Esophagus mucosa (tissue), 1 donor: ENCODE measurements at regions not wholly inside any gene's neighbourhood (a gene's known extent, or its start where the extent isn't known, plus 50 kb on each side); places are given as distances from the start of the nearest gene placed in this dataset.
"Not testable (repeated sequence)": the region's sequence is repeated elsewhere in the genome, so short reads cannot be mapped to it uniquely, and the experiment has no call there.

Source experiments
- ATAC-seq: fragments of 200-7000 bp; cut with Tn5 transposase; one replicate; pipeline ENCODE4 v1.9.1; 2020
- donor health status: DM: yes; HTN: yes; CAD: no.

DNA sequence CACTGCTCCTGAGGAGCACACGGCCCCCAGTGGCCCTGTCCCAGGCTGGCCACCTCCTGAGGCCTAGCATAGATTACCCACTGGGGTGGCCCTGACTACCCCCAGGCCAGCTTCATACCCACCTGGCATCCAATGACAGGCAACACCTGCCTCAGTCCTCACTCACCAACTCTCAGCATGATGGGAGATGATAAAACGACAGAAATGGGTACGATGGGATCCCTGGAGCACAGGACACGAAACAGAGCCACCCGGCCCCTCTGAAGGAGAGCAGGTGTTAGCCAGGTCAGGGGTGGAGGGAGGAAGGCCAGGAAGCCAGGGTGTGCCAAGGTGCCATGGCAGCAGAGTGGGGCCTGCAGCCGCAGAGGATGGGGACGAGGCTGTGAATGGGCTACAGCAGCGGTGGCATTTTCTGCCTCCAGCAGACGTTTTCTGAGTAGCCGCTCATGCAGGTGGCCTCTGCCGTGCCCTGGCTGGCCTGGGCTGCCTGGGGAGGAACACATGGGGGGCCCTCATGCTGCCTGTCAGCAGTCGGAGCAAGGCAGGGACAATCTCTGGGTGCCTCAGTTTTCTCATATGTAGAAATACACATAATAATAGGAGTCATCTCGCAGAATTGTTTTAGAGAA is 50.2 kb upstream of the FGF3 start:
- no peak for ATAC-seq

GRCh38 chr11:69870766-69871165 is 51.5 kb upstream of the FGF3 start:
- no peak for ATAC-seq

DNA sequence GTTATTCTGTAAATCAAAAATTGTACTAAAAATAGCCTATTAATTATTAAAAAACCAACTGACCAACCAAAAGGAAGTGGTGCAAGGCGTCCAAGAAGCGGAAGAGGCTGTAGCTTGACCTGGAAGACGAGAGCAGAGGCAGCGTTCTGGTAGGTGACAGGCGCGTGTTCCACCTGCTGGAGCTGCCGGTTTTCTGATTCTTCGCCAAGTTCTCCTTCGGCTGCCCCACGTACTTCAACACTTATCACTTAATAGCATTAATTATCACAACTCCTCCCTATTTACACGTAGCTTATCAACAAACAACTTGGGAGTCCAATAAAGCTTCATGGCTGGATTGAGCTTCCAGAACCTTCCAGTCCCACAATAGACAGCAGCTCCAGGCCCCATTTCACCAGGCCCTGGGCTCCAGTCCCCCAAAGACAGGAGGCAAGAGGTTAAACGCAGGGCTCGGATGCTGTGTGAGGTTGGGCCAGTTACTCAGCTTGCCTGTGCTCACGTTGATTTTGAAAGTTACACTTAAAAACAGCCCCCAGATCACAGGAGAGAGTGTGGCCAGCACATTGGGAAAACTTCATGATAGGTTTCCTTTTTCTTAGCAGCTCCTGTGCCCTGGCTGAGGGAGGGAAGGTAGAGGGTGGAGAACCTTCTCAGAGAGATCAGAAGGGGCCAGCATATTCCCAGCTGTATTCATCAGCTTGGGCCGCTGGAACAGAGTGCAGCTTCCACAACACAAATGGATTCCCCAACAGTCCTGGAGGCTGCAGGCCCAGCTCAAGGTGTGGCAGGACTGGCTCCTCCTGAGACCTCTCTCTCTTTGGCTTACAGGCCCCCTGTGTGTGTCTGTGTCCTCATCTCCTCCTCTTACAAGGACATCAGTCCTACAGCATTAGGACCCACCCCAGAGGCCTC is 54.2 kb upstream of the FGF3 start:
- ATAC-seq: no peak

DNA sequence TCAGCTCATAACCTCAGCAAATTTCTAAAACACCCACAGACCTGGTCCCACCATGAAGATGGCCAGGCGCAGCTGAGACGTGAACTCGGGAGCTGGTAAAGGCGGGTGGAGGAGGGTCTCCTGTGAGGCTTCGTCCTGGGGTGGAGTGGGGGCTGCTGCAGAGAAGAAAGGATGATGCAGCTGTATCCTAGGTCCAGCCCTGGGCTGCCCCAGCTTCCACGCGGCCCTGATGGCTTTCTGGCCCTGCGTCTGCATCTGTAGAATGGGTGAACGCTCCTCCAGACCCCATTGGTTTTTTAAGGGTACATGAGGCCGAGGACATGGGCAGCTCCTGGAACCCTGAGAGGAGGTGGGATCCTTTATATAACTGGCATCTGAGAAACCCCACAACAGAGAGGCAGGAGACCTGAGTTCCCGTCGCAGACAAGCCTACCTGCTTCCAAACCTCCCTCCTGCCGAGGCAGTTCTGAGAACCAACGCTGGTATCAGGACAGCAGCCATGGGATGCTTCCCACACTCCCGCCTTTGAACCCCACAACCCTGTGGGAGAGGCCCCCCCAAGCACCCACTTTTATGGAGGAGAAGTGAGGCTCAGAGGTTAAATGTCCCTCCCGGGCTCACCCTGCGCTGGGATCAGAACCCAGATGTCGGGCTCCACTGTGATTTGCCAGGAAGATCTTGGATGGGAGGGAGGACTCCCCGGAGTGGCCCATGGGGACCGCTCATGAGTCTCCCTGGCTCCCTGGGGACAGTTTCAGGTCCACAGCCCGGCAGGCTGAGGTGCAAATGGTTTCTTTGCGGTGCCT is 55.2 kb upstream of the FGF3 start:
- no peak for ATAC-seq

DNA sequence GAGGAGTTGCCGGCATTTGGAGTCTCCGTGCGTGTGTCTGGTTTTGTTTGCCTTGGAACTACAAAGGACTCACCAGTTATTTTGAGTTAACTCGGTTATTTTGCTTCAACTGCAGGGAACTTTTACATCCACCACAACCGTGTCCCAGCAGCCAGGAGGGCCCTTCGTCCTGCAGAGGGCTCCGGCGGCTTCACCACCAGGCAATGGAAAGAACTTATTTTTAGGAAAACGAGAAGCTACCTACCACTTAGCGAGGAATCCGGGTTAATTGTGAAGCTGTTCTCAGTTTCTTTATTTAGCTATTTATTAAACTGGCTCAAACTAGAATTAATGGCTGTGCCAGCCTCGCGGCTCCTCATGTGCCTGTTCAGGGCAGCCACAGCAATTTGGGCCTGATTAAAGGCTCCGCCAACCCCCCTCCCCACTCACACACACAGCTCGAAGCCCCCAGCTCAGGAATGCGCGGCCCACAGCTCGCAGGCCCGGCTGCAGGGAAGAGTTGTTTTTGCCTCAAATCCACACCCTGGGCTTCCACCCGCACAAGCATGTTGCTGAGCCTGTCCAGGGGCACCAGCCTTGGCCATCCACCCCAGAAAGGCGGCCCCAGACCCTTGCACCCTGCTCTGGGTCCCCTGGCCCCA is 55.9 kb upstream of the FGF3 start:
- no peak for ATAC-seq

DNA sequence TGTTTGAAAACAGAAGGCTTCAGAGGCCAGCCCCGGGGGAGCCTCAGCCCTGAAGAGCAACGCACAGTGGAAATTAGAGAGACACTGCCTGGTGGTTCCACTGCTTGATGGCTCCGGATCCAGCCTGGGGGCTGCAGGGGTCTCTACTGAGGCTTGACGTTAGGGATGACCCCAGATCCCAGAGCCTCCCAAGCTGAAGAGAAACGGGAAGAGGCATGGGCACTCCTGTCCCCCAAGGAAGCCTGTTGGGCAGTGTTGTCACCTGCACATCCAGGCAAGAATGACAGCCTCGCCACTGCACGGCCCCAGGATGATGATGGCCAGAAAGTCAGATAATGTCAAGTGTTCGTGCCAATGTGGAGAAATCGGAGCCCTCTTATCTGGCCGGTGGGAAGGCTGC is 56.8 kb upstream of the FGF3 start:
- ATAC-seq: no peak

DNA sequence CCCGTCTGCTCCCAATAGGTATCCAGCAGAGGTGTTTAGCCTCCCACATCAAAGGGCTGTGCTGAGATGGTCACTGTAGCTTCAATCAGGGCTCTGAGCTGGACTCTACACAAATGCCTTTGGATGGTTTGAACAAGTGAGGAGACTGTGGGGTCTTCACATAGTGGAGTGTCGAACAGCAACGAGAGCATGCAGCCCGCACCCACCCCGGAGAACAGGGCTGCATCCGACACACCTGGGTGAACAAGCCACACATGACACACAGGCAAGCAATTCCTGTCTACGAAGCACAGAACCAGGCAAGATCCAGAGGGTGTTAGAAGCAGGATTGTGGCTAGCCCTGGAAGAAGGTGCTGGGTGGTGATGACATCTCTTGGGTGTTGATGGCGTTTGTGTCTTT is 58.0 kb upstream of the FGF3 start:
- no peak for ATAC-seq

DNA sequence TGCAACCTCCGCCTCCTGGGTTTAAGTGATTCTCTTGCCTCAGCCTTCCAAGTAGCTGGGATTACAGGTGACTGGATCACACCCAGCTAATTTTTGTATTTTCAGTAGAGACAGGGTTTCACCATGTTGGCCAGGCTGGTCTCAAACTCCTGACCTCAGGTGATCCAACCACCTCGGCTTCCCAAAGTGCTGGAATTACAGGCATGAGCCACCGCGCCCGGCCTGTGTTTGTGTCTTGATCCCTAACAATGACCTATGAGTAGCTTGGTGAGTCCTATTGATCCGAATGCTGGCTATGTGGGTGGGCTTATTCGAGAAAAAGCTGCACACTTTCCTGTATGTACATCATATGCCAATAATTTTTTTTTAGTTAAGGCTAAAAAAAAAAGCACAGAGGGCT is 58.5 kb upstream of the FGF3 start:
- ATAC-seq: not testable (repeated sequence)

DNA sequence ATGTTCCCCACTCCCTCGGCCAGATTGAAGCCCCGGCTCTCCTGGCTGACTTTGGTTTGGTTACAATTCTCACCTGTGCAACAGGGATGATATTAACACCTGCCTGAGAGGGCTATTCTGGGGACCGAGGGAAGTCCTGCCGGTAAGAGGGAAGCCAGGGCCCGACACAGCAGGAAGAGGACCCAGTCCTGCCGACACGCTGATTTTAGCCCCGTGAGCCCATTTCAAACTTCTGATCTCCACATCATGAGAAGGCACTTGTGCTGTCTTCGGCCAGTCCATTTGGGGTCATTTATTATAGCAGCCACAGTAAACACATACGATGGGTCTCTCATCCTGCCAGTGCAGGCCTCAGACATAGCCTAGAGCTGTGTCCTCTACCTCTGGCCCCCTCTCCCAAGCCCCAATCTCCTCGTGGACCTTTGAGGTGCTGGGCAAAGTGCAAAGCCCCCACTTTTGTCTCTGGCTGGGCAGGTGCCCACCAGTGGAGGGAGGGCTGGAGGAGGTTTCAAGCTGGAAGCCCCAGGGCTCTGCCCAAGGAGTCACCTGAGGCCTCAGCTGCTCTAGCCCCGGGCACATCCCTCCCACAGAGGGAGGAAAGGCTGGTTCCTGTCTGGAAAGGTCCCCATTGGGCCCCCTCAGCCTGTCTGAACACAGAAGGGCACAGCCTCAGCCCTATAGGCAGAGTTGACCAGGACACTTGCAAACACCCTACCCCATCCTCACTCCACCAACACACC is 59.1 kb upstream of the FGF3 start:
- no peak for ATAC-seq

DNA sequence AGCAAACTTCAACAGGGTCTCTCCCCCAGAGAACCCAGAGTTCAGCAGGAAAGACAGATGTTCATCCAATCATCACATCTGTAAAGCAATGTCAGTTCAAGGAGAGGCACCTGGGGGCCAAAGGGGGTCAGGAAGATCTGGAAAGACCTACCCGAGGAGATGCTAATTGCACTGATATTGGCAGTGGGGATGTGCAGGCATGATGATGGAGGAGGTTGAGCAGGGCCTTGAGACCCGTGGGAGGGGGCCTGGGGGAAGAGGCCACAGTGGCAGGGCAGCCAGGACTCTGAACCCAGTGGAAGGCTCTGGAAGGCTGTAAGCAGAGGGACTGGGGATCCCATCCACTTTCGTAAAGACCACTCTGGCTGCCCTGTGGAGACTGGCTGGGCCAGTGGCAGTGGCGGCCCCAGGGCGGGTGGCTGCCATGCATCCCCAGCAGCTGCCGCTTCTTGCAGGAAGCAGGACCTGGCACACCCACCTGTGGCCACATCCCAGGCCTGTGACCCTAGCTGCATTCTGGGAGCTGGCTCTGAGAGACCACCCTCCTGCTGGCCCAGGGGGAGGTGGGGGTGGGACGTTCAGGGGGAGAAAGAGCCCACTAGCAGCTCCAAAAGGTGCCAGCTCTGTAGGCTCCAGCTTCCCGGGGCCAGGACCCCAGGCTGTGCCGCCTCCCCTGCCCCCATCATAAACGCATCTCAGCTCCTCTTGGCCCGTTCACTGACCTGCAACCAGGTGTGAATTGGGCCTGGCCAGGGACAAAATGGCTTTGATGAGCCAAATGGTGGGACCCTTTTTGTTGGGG is 59.9 kb upstream of the FGF3 start:
- no peak for ATAC-seq

- ATAC-seq: no peak
Observed at GRCh38 chr11:69879729-69880005, 60.5 kb upstream of the FGF3 start.

DNA sequence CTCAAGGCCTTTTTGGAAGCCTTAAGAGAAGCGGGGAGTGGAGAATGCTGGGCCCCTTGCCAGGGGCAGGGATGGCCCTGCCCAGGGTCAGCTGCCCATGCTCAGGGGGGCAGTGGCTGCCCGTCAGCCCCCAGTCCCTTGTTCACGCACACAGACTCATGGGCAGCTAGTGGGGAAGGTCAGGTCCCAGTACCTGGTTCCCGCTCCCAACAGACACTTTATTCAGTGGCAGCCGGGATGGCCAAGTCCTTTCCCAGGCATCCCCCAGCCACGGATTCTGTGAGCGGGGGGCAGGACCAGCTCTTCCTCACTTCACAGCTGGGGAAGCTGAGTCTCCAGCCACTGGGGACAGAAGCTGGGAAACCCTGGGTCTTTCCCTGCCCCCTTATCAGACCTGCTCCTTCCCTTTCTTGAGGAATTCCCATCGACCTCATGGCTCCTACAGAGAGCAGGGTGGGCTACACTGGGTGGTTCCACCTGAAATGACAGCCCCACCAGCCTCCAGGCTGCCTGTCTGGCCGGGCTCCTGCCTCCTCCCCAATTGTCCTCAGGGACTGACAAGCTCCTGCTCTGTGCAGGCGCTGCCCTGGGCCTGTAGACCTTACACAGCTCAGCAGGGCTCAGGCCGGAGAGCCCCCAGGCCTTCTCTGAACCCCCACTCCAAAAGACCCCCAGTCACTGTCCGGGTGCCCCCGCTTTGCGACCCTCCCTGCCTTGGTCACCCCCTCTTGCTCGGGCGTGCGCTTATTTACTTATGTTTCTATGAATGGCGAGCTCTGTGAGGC is 61.0 kb upstream of the FGF3 start:
- ATAC-seq: peak; percentile 11

- ATAC-seq: no peak
Observed at GRCh38 chr11:69880826-69881445, 61.7 kb upstream of the FGF3 start.

GRCh38 chr11:69881467-69882269 is 62.5 kb upstream of the FGF3 start:
- ATAC-seq: no peak

GRCh38 chr11:69882270-69882608 is 63.0 kb upstream of the FGF3 start:
- ATAC-seq: no peak

DNA sequence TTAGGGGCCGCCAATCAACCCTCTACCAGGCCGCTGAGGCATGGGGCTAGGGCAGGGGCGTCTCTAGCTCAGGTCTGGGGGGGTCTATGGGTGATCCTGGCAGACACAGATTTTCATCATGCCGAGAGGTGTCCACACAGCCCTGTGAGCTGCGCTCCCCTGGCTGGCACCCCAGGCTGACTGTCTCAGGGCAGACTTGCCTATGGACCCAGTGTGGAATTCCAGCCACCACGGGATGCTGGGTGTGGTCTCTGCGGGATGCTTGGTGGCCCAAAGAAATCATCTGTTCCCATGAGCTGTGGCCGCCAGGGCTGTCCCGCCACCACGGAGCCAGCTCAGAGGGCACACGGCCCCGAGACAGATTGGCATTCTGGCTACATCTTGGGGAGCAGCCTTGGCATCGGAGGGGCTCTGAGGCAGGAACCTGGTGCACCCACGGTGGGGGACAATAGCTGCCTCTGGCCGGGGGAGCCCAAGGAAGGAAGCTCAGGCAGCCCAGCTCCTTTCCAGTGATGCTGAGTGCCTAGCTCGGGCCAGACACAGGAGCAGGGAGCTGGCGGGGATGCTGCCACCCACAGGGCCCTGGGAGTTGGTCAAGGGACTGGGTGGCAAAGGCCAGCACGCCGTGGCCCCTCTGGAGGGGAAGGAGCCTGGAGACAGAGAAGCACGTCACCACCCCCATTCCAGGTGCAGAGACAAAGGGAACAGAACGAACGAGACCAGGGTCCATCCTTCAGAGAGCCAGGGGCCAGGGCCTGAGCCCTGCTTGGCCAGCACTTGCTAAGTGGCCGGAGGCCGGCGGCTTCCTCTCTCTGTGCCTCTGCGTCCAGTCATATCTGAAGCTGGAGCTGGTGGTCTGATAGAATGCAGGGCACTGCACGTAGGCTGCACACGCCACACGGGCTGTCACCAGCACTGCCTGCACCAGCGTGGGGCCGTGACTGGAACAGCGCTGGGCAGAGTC is 64.4 kb upstream of the FGF3 start:
- ATAC-seq: no peak

DNA sequence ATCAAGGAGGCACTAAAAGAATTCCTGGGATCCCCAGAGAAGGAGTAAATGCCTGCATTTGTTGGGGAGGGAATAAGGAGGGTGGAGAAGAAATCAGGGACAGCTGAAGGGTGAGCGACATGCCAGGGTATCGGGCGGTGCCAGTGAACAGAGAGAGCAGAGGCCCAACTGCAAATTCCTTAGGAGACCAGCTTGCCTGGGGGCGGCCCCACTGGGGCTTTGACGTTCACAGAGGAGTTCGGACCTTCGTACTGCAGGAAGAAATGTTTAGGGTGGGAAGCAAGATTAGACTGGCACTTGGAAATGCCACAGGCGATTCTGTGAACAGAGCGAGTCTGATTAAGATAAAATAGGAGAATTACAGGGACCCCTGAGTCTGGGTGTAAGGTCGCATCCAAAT is 65.1 kb upstream of the FGF3 start:
- ATAC-seq: no peak

DNA sequence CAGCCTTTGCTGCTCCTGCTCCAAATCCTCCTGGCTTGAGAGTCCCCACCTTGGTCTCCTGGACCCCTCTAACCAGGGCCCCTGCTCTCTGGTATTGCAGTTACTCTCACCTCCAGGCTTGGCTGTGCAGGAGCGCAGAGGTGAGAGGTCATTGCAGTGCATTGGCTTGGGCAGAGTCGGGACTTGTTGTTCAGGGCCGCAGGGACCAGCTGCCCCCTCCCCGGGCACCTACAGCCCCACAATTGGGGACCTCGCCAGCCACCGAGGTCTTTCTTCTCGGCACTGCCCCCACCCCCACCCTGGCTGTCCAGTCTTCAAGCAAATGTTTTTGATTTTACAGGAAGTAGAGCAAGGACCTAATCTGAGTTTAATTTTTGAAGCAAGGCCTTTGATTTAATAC is 65.5 kb upstream of the FGF3 start:
- ATAC-seq: no peak
